HG02981 (cell line): ENCODE measurements at regions not wholly inside any gene's neighbourhood (a gene's known extent, or its start where the extent isn't known, plus 50 kb on each side); places are given as distances from the start of the nearest gene placed in this dataset.

Experiments used
- ATAC-seq: cut with Tn5 transposase; IDR thresholded peaks from one replicate; pipeline ENCODE4 v1.9.1; 2021; ENCODE audit warnings: mild to moderate bottlenecking, moderate library complexity; ENCODE audit not compliant: unreplicated experiment

- ATAC-seq, result no peak
These were observed 254.7 kb downstream of the MAN2A1 start for GRCh38 chr5:109944461-109944860.

DNA sequence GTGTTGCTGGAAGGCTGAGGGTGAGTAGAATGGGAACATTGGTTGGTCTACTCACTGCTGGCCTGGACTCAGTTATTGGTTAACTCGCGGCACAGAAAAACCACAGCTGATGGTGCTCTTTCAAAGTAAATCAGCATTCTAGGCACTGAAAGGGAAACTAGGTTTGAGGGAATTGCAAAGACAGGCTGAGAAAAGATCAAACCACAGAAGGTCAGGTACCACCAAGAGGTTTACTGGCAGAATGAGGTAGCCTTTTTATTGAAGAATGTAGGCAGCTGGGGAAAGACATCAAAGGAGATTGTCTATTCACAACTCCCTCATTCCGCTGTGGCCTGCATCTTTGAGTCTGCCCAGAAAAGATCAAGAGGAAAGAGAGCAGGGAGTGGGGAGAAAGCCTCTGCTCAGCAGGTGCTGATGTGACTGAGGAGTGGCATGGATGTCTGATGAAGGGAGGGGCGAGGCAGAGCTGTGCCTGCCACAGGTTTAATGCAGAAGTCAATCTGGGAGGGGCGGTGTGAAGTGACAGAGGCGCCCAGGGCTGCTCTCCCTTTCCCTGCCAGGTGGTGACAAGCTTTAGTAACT, 255.5 kb downstream of the MAN2A1 start:
- ATAC-seq, result peak; percentile 71

- no peak for ATAC-seq
These were observed 256.2 kb downstream of the MAN2A1 start for GRCh38 chr5:109945723-109946480.

- ATAC-seq, result no peak
These were observed 256.9 kb downstream of the MAN2A1 start for GRCh38 chr5:109946610-109947009.

GRCh38 chr5:109947667-109948066, 257.9 kb downstream of the MAN2A1 start:
- no peak for ATAC-seq

DNA sequence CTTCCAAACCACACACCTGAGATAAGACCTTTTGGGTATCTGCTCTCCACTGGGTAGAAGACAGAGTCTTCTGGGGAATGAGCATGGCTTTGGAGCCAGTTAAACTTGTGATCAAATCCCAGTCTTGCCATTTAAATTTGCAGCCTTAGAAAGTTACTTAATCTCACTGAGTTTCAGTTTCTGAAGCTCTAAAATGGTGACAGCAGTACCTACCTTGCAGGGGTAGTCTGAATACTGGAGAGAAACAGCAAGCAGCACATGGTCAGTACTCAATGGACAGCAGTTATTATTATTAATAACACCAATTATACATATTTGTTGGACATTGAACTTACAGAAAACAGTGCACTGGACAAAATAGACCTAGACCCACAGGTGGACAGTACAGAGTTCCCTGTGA, 260.9 kb downstream of the MAN2A1 start:
- no peak for ATAC-seq

DNA sequence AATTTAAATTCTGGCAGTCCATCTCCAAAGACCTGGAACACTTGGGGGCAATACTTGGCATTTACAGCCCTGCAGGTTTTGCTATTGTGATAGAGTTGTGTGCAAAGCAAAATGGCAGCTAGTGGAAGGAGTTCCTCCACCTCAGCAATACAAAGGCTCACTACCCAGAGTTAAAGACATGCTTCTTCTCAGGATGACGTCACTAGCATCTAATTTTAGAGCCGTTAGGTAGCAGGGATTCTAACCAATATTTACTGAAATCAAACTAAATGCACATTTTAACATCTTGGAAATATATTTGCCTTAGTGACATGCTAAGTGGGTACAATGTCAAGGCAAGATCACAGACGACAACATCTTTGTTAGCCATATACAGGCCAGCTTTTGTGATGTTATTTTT, 261.6 kb downstream of the MAN2A1 start:
- ATAC-seq, result no peak

- no peak for ATAC-seq
These were observed 262.0 kb downstream of the MAN2A1 start for GRCh38 chr5:109951758-109952157.

- ATAC-seq, result no peak
These were observed 264.0 kb downstream of the MAN2A1 start for GRCh38 chr5:109953761-109954160.

DNA sequence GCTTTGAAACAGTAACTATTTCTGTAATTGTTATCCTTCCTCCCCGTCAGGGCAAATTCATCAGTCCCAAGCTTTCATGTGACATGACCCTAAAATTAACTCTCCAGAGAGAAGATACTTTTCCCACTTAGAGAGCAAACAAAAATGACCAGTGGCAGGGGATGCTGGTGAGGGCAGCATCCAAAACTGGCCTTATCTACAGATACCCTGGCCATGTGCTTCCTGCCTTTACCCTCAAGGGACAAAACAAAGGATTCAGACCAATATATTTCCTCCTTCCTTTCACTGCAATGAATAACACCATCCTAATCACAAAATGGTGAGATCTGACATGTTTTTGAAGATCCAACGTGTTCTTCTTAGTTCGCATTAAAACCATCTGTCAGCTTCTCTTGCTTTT, 267.2 kb downstream of the MAN2A1 start:
- ATAC-seq, result no peak

DNA sequence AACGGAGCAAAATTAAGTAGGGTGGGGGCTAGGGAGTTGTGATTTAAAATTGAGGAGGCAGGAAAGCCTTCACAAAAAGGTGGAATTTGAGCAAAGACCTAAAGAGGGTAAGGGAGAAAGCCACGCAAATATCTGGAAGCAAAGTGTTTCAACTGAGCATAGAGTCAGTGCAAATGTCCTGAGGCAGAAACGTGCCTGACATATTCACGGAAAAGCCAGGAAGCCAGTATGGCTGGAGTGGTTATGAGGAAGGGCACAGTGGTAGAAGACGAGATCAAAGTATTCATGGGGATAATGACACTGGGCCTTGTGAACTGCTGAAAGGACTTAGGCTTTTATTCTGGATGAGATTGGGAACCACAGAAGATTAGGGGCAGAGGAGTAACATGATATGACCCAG, 268.4 kb downstream of the MAN2A1 start:
- ATAC-seq, result no peak

DNA sequence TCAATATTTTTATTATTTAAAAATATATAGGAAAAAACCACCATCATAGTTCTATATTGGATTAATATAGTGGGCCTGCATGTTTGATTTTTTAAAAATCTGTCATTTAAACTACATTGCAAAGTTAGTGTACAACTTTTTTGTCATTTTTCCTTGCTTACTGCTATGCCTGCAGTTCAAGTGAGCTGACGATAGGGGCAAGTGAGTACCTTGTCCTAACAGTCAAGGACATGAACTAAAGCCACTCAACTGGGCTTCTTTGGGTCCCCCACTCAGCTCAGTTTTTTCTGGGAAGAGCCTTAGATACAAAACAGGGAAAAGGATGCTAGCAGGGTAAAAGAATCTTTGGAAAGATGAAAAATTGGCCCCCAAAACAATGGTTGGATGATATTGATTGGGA, 269.9 kb downstream of the MAN2A1 start:
- ATAC-seq, result no peak

DNA sequence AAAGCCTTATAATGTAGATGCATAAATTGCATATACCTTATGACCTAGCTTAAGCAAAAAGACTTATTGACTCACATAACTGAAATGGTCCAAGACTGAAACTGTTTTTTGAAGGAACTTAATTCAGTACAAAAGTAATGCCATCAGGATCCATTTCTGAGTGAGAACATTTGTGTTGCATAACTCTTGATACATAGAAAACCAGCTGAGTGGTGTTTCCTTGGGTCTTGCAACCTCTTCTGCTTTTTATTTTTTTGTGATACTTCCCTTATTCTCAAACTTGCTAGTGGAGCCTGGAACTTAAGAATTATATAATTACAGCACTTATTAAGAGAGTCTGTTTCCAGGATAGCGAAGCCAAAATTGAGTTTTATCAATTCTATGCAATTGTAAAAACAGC, 272.0 kb downstream of the MAN2A1 start:
- no peak for ATAC-seq

- ATAC-seq, result no peak
These were observed 273.3 kb downstream of the MAN2A1 start for GRCh38 chr5:109962882-109963603.

DNA sequence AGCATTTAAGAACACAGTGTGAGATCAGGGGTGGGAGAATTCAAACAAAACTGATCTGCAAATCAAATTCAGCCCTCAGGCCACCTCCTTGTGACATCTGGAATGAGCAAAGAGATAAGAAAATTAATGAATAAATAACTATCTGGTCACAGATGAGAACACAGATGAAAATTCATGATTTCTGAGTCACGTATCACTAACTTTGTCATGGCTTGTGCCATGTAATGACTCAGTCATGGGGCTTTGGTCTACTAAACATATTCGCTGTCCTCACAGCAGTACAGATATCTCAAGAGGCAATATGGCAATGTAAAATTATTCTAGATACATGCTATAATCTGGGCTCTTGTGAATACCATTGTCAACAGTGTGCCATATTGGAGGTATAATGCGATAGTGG, 274.4 kb downstream of the MAN2A1 start:
- no peak for ATAC-seq

DNA sequence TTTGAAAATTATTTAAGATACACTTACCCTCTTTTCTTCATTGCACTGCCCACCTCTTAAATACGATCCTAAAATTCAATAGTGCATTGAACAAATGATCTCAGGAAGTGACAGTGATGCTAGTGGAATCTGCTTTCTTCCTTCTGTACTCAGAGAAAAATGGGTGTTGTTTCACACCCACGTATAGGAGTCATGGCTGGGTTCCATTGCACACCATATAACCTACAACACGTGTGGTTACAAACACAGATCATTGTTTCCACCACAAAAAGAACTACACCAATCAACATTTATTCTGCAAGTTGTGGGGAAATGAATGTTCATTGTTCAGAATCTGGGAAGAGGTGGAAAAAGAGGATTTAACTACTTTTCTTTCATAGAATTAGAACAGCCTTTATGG, 275.9 kb downstream of the MAN2A1 start:
- no peak for ATAC-seq

- no peak for ATAC-seq
These were observed 282.2 kb downstream of the MAN2A1 start for GRCh38 chr5:109971968-109972367.

GRCh38 chr5:109981979-109982378, 292.3 kb downstream of the MAN2A1 start:
- no peak for ATAC-seq

DNA sequence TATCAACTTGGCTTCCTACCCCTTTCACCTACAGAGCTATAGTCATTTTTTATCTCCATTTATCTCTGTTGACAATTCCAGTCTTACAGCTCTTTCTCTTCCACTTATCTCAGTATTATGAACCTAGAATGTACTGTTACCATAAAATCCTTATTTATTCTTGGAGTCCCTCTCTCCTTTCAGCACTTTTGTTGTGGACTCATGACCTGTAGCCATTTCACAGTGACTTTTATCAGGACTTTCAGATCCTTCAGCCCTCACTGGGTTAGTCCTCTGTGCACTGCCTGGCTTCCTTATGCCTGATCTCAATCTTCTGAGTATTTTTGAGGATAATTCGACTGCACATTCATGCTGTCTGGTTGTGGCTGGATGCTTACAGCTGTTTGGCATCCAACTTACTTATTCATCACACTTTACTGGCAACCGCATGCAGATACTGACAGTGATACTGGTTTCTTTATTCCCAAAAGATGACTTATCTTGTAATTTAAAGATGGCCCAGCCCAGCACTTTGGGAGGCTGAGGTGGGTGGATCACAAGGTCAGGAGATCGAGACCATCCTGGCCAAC, 293.3 kb downstream of the MAN2A1 start:
- no peak for ATAC-seq

DNA sequence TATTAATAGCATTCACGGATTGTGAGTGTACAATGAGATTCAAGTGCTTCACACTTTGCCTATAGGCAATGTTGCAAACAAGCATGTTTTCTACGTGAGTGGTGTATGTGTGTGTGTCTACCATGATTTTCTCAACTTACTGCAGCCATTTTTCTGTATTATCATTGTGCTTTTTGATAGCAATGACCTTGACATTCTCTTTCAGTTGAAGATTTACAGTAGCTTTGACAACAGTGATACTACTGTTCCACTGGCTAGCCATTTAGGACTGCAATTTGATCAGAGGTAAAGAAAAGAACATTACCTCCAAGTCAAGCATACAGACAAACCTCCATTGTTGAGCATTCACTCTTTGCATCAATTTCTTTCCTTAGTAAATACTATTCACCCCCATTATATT, 297.0 kb downstream of the MAN2A1 start:
- ATAC-seq, result no peak

DNA sequence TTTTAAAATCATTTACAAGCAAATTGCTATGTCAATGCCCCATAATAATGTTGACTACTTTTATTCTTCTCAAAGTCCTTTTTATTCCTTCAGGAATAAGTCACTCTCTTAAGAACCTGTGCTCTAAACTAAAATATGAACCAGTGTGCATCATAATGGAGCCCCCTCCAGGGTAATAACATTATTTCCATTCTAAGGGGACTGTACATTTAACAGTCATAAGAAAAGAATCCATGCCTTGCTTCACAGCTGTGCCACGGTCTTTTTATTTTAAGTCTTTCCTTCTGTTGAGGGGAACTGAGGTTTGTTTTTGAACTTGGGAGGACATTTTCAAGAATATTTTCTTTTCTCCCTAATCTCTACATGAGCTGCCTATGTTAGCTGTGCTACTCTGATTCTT, 297.6 kb downstream of the MAN2A1 start:
- no peak for ATAC-seq

DNA sequence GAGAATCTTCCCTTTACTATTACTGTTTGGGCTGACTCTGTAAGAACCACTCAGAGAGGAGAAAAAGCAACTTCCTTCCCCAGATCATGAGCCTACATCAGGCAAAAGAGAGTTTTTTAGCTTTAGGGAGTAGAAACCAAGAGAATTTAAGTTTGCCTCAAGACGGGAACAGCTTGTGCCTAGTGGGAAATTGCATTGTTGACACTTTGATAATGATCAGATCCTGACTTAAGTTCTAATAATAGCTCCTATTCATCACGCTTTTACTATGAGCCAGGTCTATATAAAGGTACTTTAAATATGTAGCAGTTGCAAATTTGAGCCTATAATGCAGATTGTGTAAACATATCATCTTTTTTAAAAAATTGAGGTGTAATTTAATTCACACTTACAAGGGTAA, 298.2 kb downstream of the MAN2A1 start:
- no peak for ATAC-seq
